Neuronal stem cell (in vitro differentiated cells): ENCODE measurements at regions not wholly inside any gene's neighbourhood (a gene's known extent, or its start where the extent isn't known, plus 50 kb on each side); places are given as distances from the start of the nearest gene placed in this dataset.

Experiments used
- DNase-seq: peaks from one replicate; pipeline ENCODE4 v3.0.0-alpha.2; 2013; ENCODE audit warnings: low spot score
- H2AFZ ChIP-seq: one replicate; pipeline ENCODE4 v1.6.1; 2013; ENCODE audit warnings: mild to moderate bottlenecking, low read length, inconsistent platforms
- H2AK5ac ChIP-seq: 2 replicates; pipeline ENCODE4 v1.6.1; 2013; ENCODE audit warnings: low read depth, mild to moderate bottlenecking, inconsistent platforms, low read length, moderate library complexity, mixed read lengths
- H2BK120ac ChIP-seq: 2 replicates; pipeline ENCODE4 v1.6.1; 2013; ENCODE audit warnings: low read depth, mild to moderate bottlenecking, inconsistent platforms, low read length, moderate library complexity, mixed read lengths
- H2BK12ac ChIP-seq: one replicate; pipeline ENCODE4 v1.6.1; 2013; ENCODE audit warnings: low read length, inconsistent platforms
- H2BK15ac ChIP-seq: 2 replicates; pipeline ENCODE4 v1.6.1; 2013; ENCODE audit warnings: mild to moderate bottlenecking, low read length, inconsistent platforms, mixed read lengths
- H2BK5ac ChIP-seq: one replicate; pipeline ENCODE4 v1.6.1; 2013; ENCODE audit warnings: inconsistent platforms, mild to moderate bottlenecking, low read length, moderate library complexity
- H3K14ac ChIP-seq: one replicate; pipeline ENCODE4 v1.6.1; 2013; ENCODE audit warnings: low read length, inconsistent platforms
- H3K18ac ChIP-seq: 2 replicates; pipeline ENCODE4 v1.6.1; 2013; ENCODE audit warnings: low read length, inconsistent platforms
- H3K23ac ChIP-seq: 2 replicates; pipeline ENCODE4 v1.6.1; 2013; ENCODE audit warnings: low read depth, mild to moderate bottlenecking, mixed read lengths, low read length, inconsistent platforms; ENCODE audit not compliant: poor library complexity
- H3K27ac ChIP-seq: replicated peaks from 3 replicates; pipeline ENCODE4 v1.5.1; 2013; ENCODE audit warnings: low read length, inconsistent platforms
- H3K27me3 ChIP-seq, 3 experiments: 2 replicates each; pipeline ENCODE4 v1.6.1; 2013; ENCODE audit warnings: low read length in 3 of 3, mild to moderate bottlenecking in 2 of 3, inconsistent platforms in 1 of 3, low read depth in 1 of 3, mixed read lengths in 1 of 3, moderate library complexity in 1 of 3; ENCODE audit not compliant: control insufficient read depth in 3 of 3, insufficient read depth in 3 of 3
- H3K36me3 ChIP-seq, 2 donors: replicated peaks in 1 of 2; 2 replicates each; pipeline ENCODE4 v1.6.1; 2013; ENCODE audit warnings: low read length in 2 of 2; ENCODE audit not compliant: control insufficient read depth in 2 of 2, insufficient read depth in 2 of 2
- H3K4ac ChIP-seq: 2 replicates; pipeline ENCODE4 v1.6.1; 2013; ENCODE audit warnings: inconsistent platforms, mild to moderate bottlenecking, low read length, moderate library complexity
- H3K4me1 ChIP-seq, 2 donors: 1 replicate in 1 of 2; 2 replicates in 1 of 2; pipeline ENCODE4 v1.6.1; 2013; ENCODE audit warnings: low read length in 2 of 2, low read depth in 1 of 2; ENCODE audit not compliant: control insufficient read depth in 2 of 2, insufficient read depth in 1 of 2
- H3K4me2 ChIP-seq: one replicate; pipeline ENCODE4 v1.6.1; 2013; ENCODE audit warnings: mild to moderate bottlenecking, low read length, inconsistent platforms; ENCODE audit not compliant: insufficient read depth, poor library complexity, severe bottlenecking
- H3K4me3 ChIP-seq, 2 donors: 2 replicates each; pipeline ENCODE4 v1.5.1; 2013; ENCODE audit warnings: low read length in 2 of 2, mild to moderate bottlenecking in 2 of 2, inconsistent platforms in 1 of 2, moderate library complexity in 1 of 2
- H3K79me1 ChIP-seq: one replicate; pipeline ENCODE4 v1.6.1; 2013; ENCODE audit warnings: low read depth, mild to moderate bottlenecking, inconsistent platforms, low read length, moderate library complexity
- H3K9ac ChIP-seq: one replicate; pipeline ENCODE4 v1.6.1; 2013; ENCODE audit warnings: mild to moderate bottlenecking, low read depth, low read length, inconsistent platforms; ENCODE audit not compliant: poor library complexity
- H3K9me3 ChIP-seq, 2 donors: replicated peaks in 1 of 2; 2 replicates each; pipeline versions ENCODE3 to v1.6.1; 2013; ENCODE audit warnings: low read length in 2 of 2, mild to moderate bottlenecking in 2 of 2, inconsistent platforms in 1 of 2, low read depth in 1 of 2, mixed read lengths in 1 of 2, moderate library complexity in 1 of 2; ENCODE audit not compliant: control insufficient read depth in 2 of 2, insufficient read depth in 1 of 2
- H4K8ac ChIP-seq: one replicate; pipeline ENCODE4 v1.6.1; 2013; ENCODE audit warnings: low read depth, mild to moderate bottlenecking, inconsistent platforms, low read length, moderate library complexity
- H4K91ac ChIP-seq: one replicate; pipeline ENCODE4 v1.6.1; 2013; ENCODE audit warnings: low read length, low read depth, mild to moderate bottlenecking, inconsistent platforms; ENCODE audit not compliant: poor library complexity
- WGBS, 2 donors: extraction: QIAGEN DNeasy Blood & Tissue Kit; methylation state at CpG; one replicate each; pipeline ENCODE4 v1.1.7; 2013; ENCODE audit warnings: missing lambda C conversion rate in 2 of 2, mixed read lengths in 1 of 2; ENCODE audit not compliant: insufficient read length in 2 of 2, insufficient replicate concordance in 1 of 2; ENCODE audit errors: extremely low coverage in 2 of 2; 5-methylcytosine and 5-hydroxymethylcytosine counted together

GRCh38 chr2:183919926-183920325, 678.4 kb upstream of the ZNF804A start:
- no peak overlapping the region for H2BK15ac ChIP-seq
- H2AFZ ChIP-seq: no peak overlapping the region
- H4K91ac ChIP-seq: no peak overlapping the region
- H3K4me3 ChIP-seq: no peak overlapping the region
- no peaks in the 10 kb centered on the region for H3K27me3 ChIP-seq
- H2BK120ac ChIP-seq: no peak overlapping the region
- no CpG with 5 or more reads among the region's 2 CpGs for WGBS, 2 donors
- no peak overlapping the region for H3K4me2 ChIP-seq
- no peak overlapping the region for H3K27ac ChIP-seq
- H3K23ac ChIP-seq: no peak overlapping the region
- H3K9ac ChIP-seq: no peak overlapping the region
- H2BK12ac ChIP-seq: no peak overlapping the region
- H3K9me3 ChIP-seq: no peaks in the 10 kb centered on the region
- H4K8ac ChIP-seq: no peak overlapping the region
- no peaks in the 10 kb centered on the region for H3K4me1 ChIP-seq
- H2BK5ac ChIP-seq: no peak overlapping the region
- no peaks in the 10 kb centered on the region for H3K79me1 ChIP-seq
- no peak overlapping the region for H2AK5ac ChIP-seq
- no peak for DNase-seq
- no peak overlapping the region for H3K4ac ChIP-seq
- H3K14ac ChIP-seq: no peak overlapping the region
- no peak overlapping the region for H3K18ac ChIP-seq
- H3K36me3 ChIP-seq: no peaks in the 10 kb centered on the region

- Histone ChIP-seq H2AFZ (no peak overlapping the region), H3K4me3 (no peak overlapping the region), H2BK15ac (no peak overlapping the region), H2BK120ac (no peak overlapping the region), H2BK12ac (no peak overlapping the region), H2BK5ac (no peak overlapping the region), H3K9ac (no peak overlapping the region), H3K4ac (no peak overlapping the region), H3K27ac (no peak overlapping the region), H3K4me2 (no peak overlapping the region), H3K79me1 (no peaks in the 10 kb centered on the region), H4K91ac (no peak overlapping the region), H3K23ac (no peak overlapping the region), H2AK5ac (no peak overlapping the region), H3K18ac (no peak overlapping the region), H3K27me3 (no peaks in the 10 kb centered on the region), H4K8ac (no peak overlapping the region), H3K4me1 (no peaks in the 10 kb centered on the region), H3K14ac (no peak overlapping the region), H3K9me3 (no peaks in the 10 kb centered on the region), H3K36me3 (no peaks in the 10 kb centered on the region)
- WGBS, 2 donors: no CpG with 5 or more reads among the region's 1 CpG
- DNase-seq: no peak
These were observed 673.0 kb upstream of the ZNF804A start for GRCh38 chr2:183925281-183925680.

- Histone ChIP-seq H3K79me1 (no peaks in the 10 kb centered on the region), H3K14ac (no peak overlapping the region), H2BK12ac (no peak overlapping the region), H3K9me3 (no peaks in the 10 kb centered on the region), H4K8ac (no peak overlapping the region), H2BK15ac (no peak overlapping the region), H4K91ac (no peak overlapping the region), H2AK5ac (no peak overlapping the region), H3K23ac (no peak overlapping the region), H3K4me2 (no peak overlapping the region), H3K9ac (no peak overlapping the region), H3K4me1 (no peaks in the 10 kb centered on the region), H2BK5ac (no peak overlapping the region), H3K4me3 (no peak overlapping the region), H3K27ac (no peak overlapping the region), H3K27me3 (no peaks in the 10 kb centered on the region), H3K36me3 (no peaks in the 10 kb centered on the region), H3K4ac (no peak overlapping the region), H3K18ac (no peak overlapping the region), H2BK120ac (no peak overlapping the region), H2AFZ (no peak overlapping the region)
- DNase-seq: no peak
- no CpG with 5 or more reads among the region's 1 CpG for WGBS, 2 donors
These were observed 671.9 kb upstream of the ZNF804A start for GRCh38 chr2:183926433-183926832.

- Histone ChIP-seq H2BK12ac (no peak overlapping the region), H2BK120ac (no peak overlapping the region), H3K4me3 (no peak overlapping the region), H2BK5ac (no peak overlapping the region), H3K9me3 (no peaks in the 10 kb centered on the region), H3K79me1 (no peaks in the 10 kb centered on the region), H3K14ac (no peak overlapping the region), H3K27me3 (no peaks in the 10 kb centered on the region), H3K23ac (no peak overlapping the region), H3K4me2 (no peak overlapping the region), H3K27ac (no peak overlapping the region), H4K8ac (no peak overlapping the region), H3K4me1 (no peaks in the 10 kb centered on the region), H2BK15ac (no peak overlapping the region), H3K4ac (no peak overlapping the region), H3K18ac (no peak overlapping the region), H4K91ac (no peak overlapping the region), H2AK5ac (no peak overlapping the region), H3K36me3 (no peaks in the 10 kb centered on the region), H3K9ac (no peak overlapping the region), H2AFZ (no peak overlapping the region)
- WGBS, 2 donors: no CpG with 5 or more reads among the region's 4 CpGs
- DNase-seq: no peak
These were observed 670.7 kb upstream of the ZNF804A start for GRCh38 chr2:183927406-183928325.
